Transverse colon (tissue), 4 donors: ENCODE measurements at regions not wholly inside any gene's neighbourhood (a gene's known extent, or its start where the extent isn't known, plus 50 kb on each side); places are given as distances from the start of the nearest gene placed in this dataset.

Experiments
- DNase-seq: peaks from one replicate; pipeline ENCODE4 v3.0.0-alpha.2; 2019
- H3K27ac ChIP-seq, 4 donors: fragments of 200-600 bp; sonication (generic); 2 replicates each; pipeline ENCODE4 v1.5.1; 2016 to 2018; ENCODE audit warnings: inconsistent platforms in 4 of 4
- H3K27me3 ChIP-seq: fragments of 200-600 bp; sonication (generic); 2 replicates; pipeline ENCODE4 v1.5.1; 2017; ENCODE audit warnings: inconsistent platforms
- H3K36me3 ChIP-seq, 4 donors: fragments of 200-600 bp; sonication (generic); 2 replicates each; pipeline ENCODE4 v1.5.1; 2017 to 2019; ENCODE audit warnings: inconsistent platforms in 4 of 4
- H3K4me1 ChIP-seq, 4 donors: fragments of 200-600 bp; sonication (generic); 2 replicates each; pipeline ENCODE4 v1.5.1; 2017 to 2020; ENCODE audit warnings: inconsistent platforms in 4 of 4
- H3K4me3 ChIP-seq, 4 donors: fragments of 200-600 bp; sonication (generic); 1 replicate in 1 of 4; 2 replicates in 3 of 4; pipeline versions ENCODE4 v1.5.1 to v1.6.1; 2017 to 2019; ENCODE audit warnings: inconsistent platforms in 4 of 4
- H3K9me3 ChIP-seq, 2 donors: fragments of 200-600 bp; sonication (generic); 2 replicates each; pipeline ENCODE4 v1.5.1; 2017 to 2019; ENCODE audit warnings: inconsistent platforms in 2 of 2
- EP300 ChIP-seq: sonication (generic); formaldehyde crosslinking; IDR thresholded peaks from one replicate; pipeline ENCODE4 v1.6.1; 2017; ENCODE audit warnings: antibody characterized with exemption, low read depth
- POLR2A ChIP-seq: fragments of 450-650 bp; IDR thresholded peaks from one replicate; pipeline ENCODE4 v1.6.1; 2016; ENCODE audit warnings: antibody characterized with exemption, mild to moderate bottlenecking, moderate library complexity
- POLR2AphosphoS5 ChIP-seq, 3 donors: sonication (generic); formaldehyde crosslinking; IDR thresholded peaks; one replicate each; pipeline ENCODE4 v1.6.1; 2016; ENCODE audit warnings: antibody characterized with exemption in 3 of 3
- WGBS, 2 donors: methylation state at CpG; one replicate each; pipeline ENCODE4 v1.1.5; 2018; ENCODE audit warnings: low coverage in 1 of 2; 5-methylcytosine and 5-hydroxymethylcytosine counted together
- in situ Hi-C, 4 donors: fragments of 200-750 bp; cut with MboI; loops; one replicate each; pipeline versions ENCODE4 v1.15.0 to v1.15.1; 2017; ENCODE audit warnings: low sequenced_read_pairs in 3 of 4, low pct_ligation_motif_present in 1 of 4, low pct_unique_long_range_greater_than_20kb in 1 of 4
- intact Hi-C: fragments of 100-400 bp; cut with DNase I; formaldehyde crosslinking; loops from one replicate; pipeline ENCODE4 v1.15.1; 2023; ENCODE audit warnings: low total_unique reads
- TF ChIP-seq, protein P1 (sequence below), 5 experiments: fragments of 200-600 bp in 3 of 5; fragments of 450-650 bp in 2 of 5; sonication (generic) in 3 of 5; IDR thresholded peaks; 1 replicate in 2 of 5; 2 replicates in 3 of 5; pipeline ENCODE4 v1.5.1; 2016 to 2017; ENCODE audit warnings: antibody characterized with exemption in 5 of 5, inconsistent platforms in 3 of 5, mild to moderate bottlenecking in 2 of 5, moderate library complexity in 1 of 5

GRCh38 chr1:68780919-68781318 is 284.0 kb upstream of the DEPDC1 start:
- H3K4me1 ChIP-seq: no peaks in the 10 kb centered on the region
- in situ Hi-C loops: no loop called here
- H3K9me3 ChIP-seq: peaks cover 0 to 5% of the 10 kb centered on the region in 2 donors
- WGBS, 2 donors: 49 to 77% methylated on average over 4 to 5 of the region's 5 CpGs
- intact Hi-C loops: no loop called here
- no peak overlapping the region for H3K27ac ChIP-seq
- DNase-seq: no peak
- H3K36me3 ChIP-seq: no peaks in the 10 kb centered on the region
- no peak overlapping the region for H3K4me3 ChIP-seq
- H3K27me3 ChIP-seq: no peaks in the 10 kb centered on the region
- TF ChIP-seq POLR2A (no peak), EP300 (no peak), POLR2AphosphoS5 (IDR thresholded peaks at IDR 0.05) (no peak)
- TF ChIP-seq, protein P1, sequence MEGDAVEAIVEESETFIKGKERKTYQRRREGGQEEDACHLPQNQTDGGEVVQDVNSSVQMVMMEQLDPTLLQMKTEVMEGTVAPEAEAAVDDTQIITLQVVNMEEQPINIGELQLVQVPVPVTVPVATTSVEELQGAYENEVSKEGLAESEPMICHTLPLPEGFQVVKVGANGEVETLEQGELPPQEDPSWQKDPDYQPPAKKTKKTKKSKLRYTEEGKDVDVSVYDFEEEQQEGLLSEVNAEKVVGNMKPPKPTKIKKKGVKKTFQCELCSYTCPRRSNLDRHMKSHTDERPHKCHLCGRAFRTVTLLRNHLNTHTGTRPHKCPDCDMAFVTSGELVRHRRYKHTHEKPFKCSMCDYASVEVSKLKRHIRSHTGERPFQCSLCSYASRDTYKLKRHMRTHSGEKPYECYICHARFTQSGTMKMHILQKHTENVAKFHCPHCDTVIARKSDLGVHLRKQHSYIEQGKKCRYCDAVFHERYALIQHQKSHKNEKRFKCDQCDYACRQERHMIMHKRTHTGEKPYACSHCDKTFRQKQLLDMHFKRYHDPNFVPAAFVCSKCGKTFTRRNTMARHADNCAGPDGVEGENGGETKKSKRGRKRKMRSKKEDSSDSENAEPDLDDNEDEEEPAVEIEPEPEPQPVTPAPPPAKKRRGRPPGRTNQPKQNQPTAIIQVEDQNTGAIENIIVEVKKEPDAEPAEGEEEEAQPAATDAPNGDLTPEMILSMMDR (IDR thresholded peaks at IDR 0.05): no peak

DNA sequence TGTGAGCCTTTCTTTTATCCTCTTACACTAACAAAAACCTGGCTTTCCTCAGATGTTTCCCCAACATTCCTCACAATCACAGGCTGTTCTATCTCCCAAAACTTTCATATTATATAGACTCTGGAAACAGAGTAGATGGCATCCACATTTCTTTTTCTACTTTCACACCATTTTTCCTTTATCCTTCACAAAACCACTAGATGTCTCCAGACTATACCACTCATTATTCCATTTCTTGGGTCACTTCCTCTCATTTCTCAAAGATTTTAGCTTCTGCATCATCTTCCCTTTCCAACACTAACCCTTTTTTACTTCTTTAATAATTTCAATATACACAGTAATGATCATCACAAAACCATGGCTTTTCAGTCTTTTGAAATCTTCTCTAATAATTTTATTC is 286.0 kb upstream of the DEPDC1 start:
- peaks cover 0 to 5% of the 10 kb centered on the region in 2 donors for H3K9me3 ChIP-seq
- H3K4me3 ChIP-seq: no peak overlapping the region
- H3K27me3 ChIP-seq: no peaks in the 10 kb centered on the region
- H3K4me1 ChIP-seq: no peaks in the 10 kb centered on the region
- in situ Hi-C loops (no loop called here), intact Hi-C loops (no loop called here)
- no peaks in the 10 kb centered on the region for H3K36me3 ChIP-seq
- DNase-seq: no peak
- no peak overlapping the region for H3K27ac ChIP-seq
- TF ChIP-seq POLR2AphosphoS5 (IDR thresholded peaks at IDR 0.05) (no peak), EP300 (no peak)
- TF ChIP-seq, protein P1 (IDR thresholded peaks at IDR 0.05): no peak

- 0 to 40% methylated on average over 1 to 2 of the region's 2 CpGs for WGBS, 2 donors
- Histone ChIP-seq H3K36me3 (no peaks in the 10 kb centered on the region), H3K27ac (no peak overlapping the region), H3K27me3 (no peaks in the 10 kb centered on the region), H3K4me1 (no peaks in the 10 kb centered on the region), H3K9me3 (no peaks in the 10 kb centered on the region), H3K4me3 (no peak overlapping the region)
- in situ Hi-C loops: no loop called here
- intact Hi-C loops: no loop called here
- no peak for TF ChIP-seq POLR2AphosphoS5 (IDR thresholded peaks at IDR 0.05)
- TF ChIP-seq, protein P1 (IDR thresholded peaks at IDR 0.05): no peak
- no peak for TF ChIP-seq EP300
- no peak for TF ChIP-seq POLR2A
- DNase-seq: no peak
Observed at GRCh38 chr1:68785328-68785727, 288.4 kb upstream of the DEPDC1 start.

DNA sequence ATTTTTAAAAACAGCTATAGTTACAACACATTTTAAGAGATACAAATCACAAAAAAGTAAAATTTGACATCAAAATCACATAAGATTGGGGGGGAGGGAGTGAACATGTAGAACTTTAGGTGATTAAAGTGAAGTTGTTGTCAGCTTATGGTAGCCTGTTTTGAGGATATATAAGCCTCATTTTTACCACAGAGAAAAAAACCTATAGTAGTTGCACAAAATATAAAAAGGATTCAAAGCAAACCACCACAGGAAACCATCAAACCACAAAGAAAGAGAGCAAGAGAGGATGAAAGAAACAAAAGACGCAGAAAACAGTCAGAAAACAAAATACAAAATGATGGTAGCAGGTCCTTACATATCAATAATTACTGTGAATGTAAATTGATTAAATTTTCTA is 291.9 kb upstream of the DEPDC1 start:
- Histone ChIP-seq H3K9me3 (no peaks in the 10 kb centered on the region), H3K4me3 (no peak overlapping the region), H3K27me3 (no peaks in the 10 kb centered on the region), H3K36me3 (no peaks in the 10 kb centered on the region), H3K27ac (no peak overlapping the region), H3K4me1 (no peaks in the 10 kb centered on the region)
- 60 to 73% methylated on average over 1 of the region's 1 CpG for WGBS, 2 donors
- in situ Hi-C loops (no loop called here), intact Hi-C loops (no loop called here)
- no peak for DNase-seq
- TF ChIP-seq EP300 (no peak), POLR2AphosphoS5 (IDR thresholded peaks at IDR 0.05) (no peak), POLR2A (no peak)
- TF ChIP-seq, protein P1 (IDR thresholded peaks at IDR 0.05): no peak
